ENCODE measurements at regions not wholly inside any gene's neighbourhood (a gene's known extent, or its start where the extent isn't known, plus 50 kb on each side); places are given as distances from the start of the nearest gene placed in this dataset.

GRCh38 chr1:2971101-2971501, 50.2 kb upstream of the ACTRT2 start:
- Histone ChIP-seq H3K27ac (ENCODE audit: low read depth, low read length) (no peak overlapping the region), H4K20me1 (ENCODE audit: control insufficient read depth, insufficient read depth, low read depth, low read length) (no peaks in the 10 kb centered on the region), H3K9me2 (replicated peaks; ENCODE audit: control insufficient read depth, low read length) (no peaks in the 10 kb centered on the region), H3K9me3 (ENCODE audit: control insufficient read depth, insufficient read depth, low read length) (no peaks in the 10 kb centered on the region), H3K4me1 (ENCODE audit: control insufficient read depth, low read length) (no peaks in the 10 kb centered on the region), H3K4me3 (ENCODE audit: low read length) (no peak overlapping the region), H3K27me3 (ENCODE audit: control insufficient read depth, low read length) (no peaks in the 10 kb centered on the region), H3K4me2 (ENCODE audit: low read length) (no peak overlapping the region), H3K79me2 (ENCODE audit: control insufficient read depth, low read length) (no peaks in the 10 kb centered on the region), H3K36me3 (ENCODE audit: control insufficient read depth, low read length) (no peaks in the 10 kb centered on the region), H3F3A (ENCODE audit: control insufficient read depth, insufficient read depth) (no peaks in the 10 kb centered on the region)
- TF ChIP-seq EZH2phosphoT487 (IDR thresholded peaks at IDR 0.05; ENCODE audit: borderline replicate concordance, low read length) (no peak), CTCF (IDR thresholded peaks at IDR 0.05; ENCODE audit: low read depth, low read length, poor library complexity, severe bottlenecking) (no peak)

Measured in DOHH2 (cell line).